Stimulated activated naive CD4-positive, alpha-beta T cell treated with Interleukin-2 at 50 U/mL for 16 hours (primary cell): ENCODE measurements at regions not wholly inside any gene's neighbourhood (a gene's known extent, or its start where the extent isn't known, plus 50 kb on each side); places are given as distances from the start of the nearest gene placed in this dataset.
"Not testable (repeated sequence)": the region's sequence is repeated elsewhere in the genome, so short reads cannot be mapped to it uniquely, and the experiment has no call there.

ENCODE experiments used
- DNase-seq: peaks from one replicate; lab custom pipeline; 2025; lab: John Stamatoyannopoulos, UW

DNA sequence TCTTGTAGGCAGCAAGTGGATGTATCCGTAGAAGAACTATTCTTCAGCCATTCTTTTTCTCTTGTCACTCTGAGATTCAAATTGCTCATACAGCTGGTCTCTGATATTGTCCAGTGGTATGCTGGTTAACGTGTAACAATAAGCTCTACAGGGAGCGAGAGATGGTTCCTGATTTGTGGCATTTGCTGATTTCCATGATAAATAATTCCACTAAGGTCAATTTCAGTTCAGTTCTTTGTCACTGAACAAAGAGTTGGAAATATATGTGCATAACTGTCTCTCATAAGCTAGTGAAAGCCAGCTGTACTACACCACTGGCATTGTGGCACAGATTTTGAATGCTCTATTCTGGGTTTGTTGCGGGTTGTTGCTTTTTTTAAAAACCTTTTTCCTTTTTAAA, 131.7 kb downstream of the MTHFS start:
- no peak for DNase-seq

DNA sequence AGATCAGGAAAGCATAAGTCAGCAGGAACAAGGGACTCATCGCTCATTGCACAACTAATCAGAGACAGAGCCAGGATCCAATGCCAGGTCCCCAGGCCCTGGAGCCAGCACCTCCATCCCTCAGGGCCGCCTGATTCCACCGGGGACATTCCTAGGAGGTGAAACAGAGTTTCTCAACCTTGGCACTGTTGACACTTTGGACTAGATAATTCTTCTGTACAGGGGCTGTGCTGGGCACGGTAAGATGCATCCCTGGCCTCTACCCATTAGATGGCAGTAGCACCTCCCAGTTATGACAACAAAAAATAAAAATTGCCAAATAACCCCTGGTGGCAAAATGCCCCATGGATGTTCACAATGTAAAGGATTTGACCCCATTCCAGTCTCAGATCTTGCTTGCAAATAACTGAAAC, 127.7 kb downstream of the MTHFS start:
- DNase-seq, result no peak

DNA sequence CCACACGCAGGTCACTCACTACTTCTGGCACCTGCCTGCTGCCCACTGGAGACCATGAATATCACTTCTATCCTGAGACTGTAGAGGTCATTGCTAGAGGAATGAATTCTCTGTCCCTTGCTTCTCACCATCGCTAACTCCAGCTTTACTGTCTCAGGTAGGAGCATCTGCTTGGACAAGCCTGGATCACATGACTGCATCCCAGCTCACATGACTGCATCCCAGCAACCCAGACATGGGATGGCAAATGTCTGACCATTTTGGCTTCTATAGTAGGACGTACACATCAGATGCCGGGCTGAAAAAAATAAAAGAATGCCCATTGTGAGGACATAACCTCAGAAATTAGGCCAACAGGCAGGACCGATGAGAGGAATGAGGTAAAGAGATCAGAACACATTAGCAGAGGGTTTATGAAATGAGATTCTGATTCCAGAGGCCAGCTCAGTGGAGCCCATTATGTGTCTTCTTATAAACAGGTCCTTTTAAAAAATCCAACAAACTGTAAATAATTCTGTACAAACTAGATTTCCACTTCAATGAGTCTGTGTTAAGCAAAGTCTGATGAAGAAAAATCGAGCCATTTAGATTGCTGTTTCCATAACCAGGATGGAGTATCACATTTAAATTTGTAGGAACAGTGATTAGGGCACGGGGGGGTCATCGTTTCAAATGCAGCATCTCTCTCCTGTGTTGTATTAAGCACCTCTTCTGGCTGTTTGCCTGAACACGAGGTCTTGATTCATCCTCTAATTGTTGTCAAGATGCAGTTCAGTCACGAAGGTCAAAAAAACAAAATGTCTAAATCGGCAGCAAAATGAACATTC, 126.7 kb downstream of the MTHFS start:
- DNase-seq, result no peak

DNA sequence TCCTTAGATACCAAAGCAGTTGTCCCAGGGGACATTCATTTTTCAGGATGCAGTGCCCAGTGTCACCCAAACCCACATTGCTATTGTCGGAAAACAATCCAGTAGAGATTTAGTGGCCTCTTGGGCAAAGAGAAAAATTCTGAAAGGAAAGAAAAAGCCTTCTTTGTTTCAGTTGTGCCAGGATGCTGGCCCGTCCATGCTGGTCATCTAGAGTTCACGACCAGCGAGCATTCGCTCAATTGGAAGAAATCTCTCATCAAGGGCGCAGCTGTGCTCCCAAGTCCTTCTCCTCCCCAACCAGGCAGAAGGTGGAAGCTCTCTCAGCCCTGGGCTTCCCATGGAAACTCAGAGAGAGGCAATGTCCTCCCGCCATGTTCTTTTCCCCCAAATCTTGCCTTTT, 123.7 kb downstream of the MTHFS start:
- DNase-seq, result no peak

DNA sequence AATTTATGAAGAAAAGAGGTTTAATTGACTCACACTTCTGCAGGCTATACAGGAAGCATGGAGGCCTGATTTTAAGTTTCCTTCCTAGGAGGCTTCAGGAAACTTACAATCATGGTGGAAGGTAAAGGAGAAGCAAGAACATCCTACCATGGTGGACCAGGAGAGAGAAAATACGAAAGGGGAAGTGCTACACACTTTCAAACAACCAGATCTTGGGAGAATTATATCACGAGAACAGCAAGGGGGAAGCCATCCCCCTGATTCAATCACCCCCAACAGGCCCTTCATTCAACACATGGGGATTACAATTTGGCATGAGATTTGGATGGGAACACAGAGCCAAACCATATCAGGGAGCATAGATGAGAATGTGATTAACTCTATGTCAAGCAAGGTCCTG, 121.0 kb downstream of the MTHFS start:
- DNase-seq, result no peak

DNA sequence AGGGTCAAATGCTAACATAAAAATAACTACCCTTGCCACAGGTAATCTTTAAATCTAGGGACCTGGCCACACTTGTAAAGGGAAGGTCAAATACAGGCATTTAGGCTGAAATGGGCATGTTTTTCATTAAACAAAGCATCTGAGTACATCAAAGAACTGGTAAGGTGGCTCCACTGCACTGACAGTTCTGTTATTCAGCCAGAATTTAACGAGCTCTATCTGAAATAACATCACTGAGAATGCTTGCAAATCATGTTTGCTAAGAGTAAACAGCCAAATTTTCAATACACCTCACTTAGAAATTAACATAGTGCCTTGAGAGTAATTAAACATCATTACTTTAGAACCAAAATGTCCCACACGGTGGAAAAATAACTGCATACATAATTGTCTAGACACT, 118.9 kb downstream of the MTHFS start:
- no peak for DNase-seq

DNA sequence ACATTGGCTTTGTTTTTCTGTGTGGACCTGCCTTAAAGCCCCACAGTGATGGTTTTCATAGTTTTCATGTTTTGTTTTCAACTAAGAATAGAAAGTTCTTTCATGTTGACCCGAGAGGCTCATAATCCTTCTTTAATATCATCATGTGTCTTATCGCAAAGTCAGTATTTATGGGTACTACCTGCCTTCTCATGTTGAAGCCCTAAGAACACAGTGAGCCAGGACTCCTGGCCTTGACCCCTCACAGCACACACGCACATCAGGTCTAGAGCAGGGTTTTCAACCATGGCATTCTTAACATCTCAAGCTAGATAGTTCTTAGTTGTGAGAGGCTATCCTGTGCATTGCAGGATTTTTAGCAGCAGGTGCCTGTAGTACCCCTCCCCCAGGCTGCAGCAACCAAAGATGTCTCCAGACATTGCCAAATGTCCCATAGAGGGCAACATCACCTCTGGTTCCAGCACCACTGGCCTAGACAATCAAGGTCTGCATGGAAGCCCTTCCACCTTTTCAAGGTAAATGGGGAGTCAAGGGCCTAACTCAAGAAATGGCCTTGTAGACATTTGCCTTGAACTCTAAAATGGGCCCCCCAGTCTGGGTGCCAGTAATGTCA, 118.3 kb downstream of the MTHFS start:
- DNase-seq, result no peak

DNA sequence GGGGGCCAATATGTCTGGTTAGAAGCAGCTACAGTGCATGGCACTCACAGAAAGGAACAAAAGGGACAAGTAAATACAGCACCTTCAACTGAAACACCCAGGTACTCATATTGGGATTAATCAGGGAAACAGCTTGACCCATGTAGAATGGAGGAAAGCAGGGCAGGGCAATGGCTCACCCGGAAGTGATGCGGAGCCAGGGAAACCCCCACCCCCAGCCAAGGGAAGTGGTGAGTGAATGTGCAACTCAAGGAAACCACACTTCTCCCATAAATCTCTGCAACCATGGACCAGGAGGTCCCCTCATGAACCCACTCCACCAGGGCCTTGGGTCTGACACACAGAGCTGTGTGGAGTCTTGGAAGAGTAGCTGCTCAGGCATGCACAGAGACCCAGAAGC, 117.1 kb downstream of the MTHFS start:
- peak; percentile 1 for DNase-seq

DNA sequence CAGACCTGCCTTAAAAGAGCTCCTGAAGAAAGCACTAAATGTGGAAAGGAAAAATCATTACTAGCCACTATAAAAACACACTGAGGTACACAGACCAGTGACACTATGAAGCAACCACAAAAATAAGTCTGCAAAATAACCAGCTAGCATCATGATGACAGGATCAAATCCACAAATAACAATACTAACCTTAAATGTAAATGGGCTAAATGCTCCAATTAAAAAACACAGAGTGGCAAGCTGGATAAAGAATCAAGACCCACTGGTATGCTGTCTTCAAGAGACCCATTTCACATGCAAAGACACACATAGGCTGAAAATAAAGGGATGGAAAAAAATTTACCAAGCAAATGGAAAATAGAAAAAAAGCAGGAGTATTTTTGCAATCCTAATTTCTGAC, 114.5 kb downstream of the MTHFS start:
- not testable (repeated sequence) for DNase-seq
